ENCODE measurements at regions not wholly inside any gene's neighbourhood (a gene's known extent, or its start where the extent isn't known, plus 50 kb on each side); places are given as distances from the start of the nearest gene placed in this dataset.
"Not testable (repeated sequence)": the region's sequence is repeated elsewhere in the genome, so short reads cannot be mapped to it uniquely, and the experiment has no call there.

DNA sequence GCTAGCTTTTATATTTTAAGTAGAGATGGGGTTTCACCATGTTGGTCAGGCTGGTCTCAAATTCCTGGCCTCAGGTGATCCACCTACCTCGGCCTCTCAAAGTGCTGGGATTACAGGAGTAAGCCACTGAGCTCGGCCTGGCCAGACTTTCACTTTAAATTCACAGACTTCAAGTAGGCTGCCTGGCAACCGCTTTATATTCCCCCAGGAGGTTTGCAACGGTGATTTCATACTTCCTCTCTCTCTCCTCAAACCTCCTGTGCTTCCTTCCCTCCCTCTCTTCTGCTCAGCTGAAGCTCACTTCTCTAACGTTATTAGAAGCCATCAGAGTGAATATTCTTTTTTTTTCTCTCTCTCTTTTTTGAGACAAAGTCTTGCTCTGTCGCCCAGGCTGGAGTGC is 118.8 kb downstream of the SEPTIN7 start:
- TF ChIP-seq, protein P1, sequence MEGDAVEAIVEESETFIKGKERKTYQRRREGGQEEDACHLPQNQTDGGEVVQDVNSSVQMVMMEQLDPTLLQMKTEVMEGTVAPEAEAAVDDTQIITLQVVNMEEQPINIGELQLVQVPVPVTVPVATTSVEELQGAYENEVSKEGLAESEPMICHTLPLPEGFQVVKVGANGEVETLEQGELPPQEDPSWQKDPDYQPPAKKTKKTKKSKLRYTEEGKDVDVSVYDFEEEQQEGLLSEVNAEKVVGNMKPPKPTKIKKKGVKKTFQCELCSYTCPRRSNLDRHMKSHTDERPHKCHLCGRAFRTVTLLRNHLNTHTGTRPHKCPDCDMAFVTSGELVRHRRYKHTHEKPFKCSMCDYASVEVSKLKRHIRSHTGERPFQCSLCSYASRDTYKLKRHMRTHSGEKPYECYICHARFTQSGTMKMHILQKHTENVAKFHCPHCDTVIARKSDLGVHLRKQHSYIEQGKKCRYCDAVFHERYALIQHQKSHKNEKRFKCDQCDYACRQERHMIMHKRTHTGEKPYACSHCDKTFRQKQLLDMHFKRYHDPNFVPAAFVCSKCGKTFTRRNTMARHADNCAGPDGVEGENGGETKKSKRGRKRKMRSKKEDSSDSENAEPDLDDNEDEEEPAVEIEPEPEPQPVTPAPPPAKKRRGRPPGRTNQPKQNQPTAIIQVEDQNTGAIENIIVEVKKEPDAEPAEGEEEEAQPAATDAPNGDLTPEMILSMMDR (IDR thresholded peaks at IDR 0.05): not testable (repeated sequence)
- TF ChIP-seq POLR2A (IDR thresholded peaks at IDR 0.05): not testable (repeated sequence)
